ENCODE measurements at regions not wholly inside any gene's neighbourhood (a gene's known extent, or its start where the extent isn't known, plus 50 kb on each side); places are given as distances from the start of the nearest gene placed in this dataset.

DNA sequence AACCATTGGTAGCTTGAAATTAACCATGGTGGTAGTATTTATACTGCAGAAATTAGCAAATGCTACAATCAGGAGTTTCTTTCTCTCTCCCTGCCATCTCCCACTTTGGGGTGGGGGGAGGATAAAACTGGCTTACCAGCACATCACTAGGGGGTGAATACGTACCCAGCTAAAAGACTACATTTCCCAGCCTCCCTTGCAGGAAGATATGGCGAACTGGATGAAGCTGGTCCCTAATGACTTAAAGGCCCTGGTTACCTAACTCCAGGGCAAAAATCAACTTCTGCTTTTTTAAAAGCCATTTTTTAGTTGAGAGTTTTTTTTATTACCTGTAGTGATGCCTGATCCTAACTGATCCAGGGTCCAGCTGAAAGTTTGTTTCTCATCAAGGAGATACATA lies 70.3 kb upstream of the RAB12 start:
- DNase-seq: no peak

DNA sequence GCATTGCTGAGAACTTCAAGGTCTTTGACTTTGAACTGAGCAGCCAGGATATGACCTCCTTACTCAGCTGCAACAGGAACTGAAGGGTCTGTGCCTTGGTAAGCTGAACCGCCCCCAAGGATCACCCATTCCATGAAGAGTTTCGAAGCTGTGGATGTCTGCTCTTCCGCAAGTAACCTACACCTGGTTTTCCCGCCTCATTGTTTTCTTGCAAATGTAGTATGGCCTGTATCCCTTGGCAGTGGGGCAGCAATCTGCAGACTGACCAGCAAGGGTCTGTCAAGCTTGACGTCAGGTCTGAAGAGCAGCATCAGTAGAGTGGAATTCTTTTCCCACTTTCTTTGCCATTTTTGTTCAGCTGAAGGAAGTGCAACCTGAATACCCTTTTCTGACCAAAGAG lies 62.6 kb upstream of the RAB12 start:
- DNase-seq: no peak

DNA sequence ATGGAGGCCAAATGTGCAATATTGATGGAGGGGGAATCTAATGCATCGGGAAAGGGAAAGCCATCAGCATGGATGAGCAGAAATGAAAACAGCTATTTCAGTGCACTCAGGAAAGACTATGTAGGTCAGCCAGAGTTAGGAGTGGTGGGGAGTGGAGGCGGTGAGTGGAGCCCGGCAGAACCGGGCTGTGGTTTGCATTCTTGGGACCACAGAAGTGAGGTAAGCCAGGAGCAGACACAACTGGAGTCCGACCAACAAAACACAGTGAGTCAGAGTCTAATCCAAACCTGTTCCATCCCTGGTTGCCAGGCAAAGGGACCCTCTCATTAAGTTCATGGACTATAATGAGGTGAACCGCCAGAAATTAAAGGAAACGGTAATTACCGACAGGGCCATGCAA lies 61.1 kb upstream of the RAB12 start:
- DNase-seq: no peak

DNA sequence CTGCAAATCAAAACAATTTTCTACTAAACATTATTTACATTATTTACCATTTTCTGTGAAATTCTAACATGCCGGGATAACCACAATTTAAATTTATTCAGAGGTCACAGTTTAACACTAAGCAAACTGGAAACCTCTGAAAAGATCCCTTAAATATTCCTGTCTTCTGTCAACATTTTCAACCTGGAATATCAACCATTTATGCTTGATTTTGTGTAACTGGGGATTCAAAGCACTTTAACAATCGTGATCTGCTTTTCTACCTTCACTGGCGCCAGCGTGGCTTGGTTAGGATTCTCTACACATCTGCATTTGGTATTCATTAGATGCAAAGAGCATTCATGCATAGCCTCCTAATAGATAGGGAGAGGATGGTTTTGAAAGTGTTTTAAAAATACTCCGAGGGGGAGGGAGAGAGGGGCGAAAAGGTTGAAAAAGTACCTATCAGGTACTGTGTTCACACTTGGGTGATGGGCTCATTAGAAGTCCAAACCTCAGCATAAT lies 59.9 kb upstream of the RAB12 start:
- no peak for DNase-seq

DNA sequence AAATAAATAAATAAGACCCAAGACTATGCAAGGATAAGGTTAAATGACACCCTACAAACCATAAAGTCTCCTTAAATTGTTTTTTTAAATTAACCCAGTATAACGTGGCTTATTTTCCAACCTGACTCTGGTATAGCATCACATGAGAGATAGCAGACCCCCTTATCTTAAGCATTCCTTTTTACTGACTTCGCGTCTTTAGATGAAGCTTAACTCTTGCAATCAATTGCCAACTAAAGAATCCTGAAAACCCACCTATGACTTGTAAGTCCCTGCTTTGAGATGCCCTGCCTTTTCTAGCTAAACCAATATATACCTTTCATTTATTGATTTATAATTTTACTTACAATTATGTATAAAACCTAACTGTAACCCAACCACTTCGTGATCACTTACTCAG lies 57.1 kb upstream of the RAB12 start:
- DNase-seq: no peak

DNA sequence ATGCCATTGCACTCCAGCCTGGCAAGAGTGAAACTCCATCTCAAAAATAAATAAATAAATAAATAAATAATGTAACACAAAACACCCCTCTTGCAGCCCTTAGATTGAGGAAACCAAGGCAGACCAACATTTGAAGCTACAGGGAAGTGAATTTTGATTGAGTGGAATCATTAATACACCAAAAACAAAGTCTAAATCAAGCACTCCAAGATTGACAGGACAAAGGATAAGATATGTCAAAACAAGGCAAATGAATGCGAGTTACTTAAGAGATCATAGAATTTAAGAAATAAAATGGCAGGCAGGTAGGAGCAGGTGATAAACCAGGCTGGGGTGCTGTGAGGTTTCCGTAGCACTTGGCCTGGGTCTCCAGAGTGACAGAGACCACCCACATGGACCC lies 54.9 kb upstream of the RAB12 start:
- no peak for DNase-seq

DNA sequence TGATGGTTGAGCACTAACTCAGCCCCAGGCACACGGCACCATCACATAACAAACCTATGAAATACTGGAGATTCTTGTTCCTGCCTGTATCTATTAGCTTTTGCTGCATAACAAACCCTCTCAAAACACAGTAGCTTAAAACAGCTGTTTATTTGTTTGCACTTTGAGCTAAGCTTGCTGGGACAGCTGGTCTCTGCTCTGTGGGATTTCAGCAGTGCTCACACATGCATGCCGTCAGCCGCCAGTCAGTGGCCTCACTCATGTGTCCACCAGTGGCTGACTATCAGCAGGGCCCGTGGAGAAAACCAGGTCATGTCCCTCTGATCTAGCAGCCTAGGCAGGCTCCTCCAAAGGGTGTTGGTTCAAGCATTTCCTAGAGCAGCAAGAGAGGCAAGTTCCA lies 52.8 kb upstream of the RAB12 start:
- no peak for DNase-seq
